Neural cell (in vitro differentiated cells): ENCODE measurements at regions not wholly inside any gene's neighbourhood (a gene's known extent, or its start where the extent isn't known, plus 50 kb on each side); places are given as distances from the start of the nearest gene placed in this dataset.

Experiments used
- H2AFZ ChIP-seq: fragments of 200-600, 300-800 bp; sonication (generic), shearing (Covaris generic); 2 replicates; pipeline ENCODE4 v1.6.0; 2014; ENCODE audit warnings: low read depth, mild to moderate bottlenecking, antibody characterized with exemption, low read length, moderate library complexity
- H3F3A ChIP-seq: fragments of 200-600 bp; shearing (Covaris generic); 2 replicates; pipeline ENCODE4 v1.6.1; 2016; ENCODE audit warnings: mild to moderate bottlenecking, moderate library complexity, mixed read lengths, antibody characterized with exemption, low read length; ENCODE audit not compliant: insufficient read depth, poor library complexity, severe bottlenecking
- H3K27ac ChIP-seq: fragments of 200-600, 300-800 bp; sonication (generic), shearing (Covaris generic); 2 replicates; pipeline ENCODE4 v1.5.1; 2014; ENCODE audit warnings: mild to moderate bottlenecking, low read length, moderate library complexity
- H3K27me3 ChIP-seq: fragments of 300-800, 200-600 bp; sonication (generic), shearing (Covaris generic); 2 replicates; pipeline ENCODE4 v1.6.0; 2014; ENCODE audit warnings: mild to moderate bottlenecking, low read depth, low read length, moderate library complexity; ENCODE audit not compliant: insufficient read depth
- H3K36me3 ChIP-seq: fragments of 300-800, 200-600 bp; sonication (generic), shearing (Covaris generic); 2 replicates; pipeline ENCODE4 v1.5.1; 2014; ENCODE audit warnings: mild to moderate bottlenecking, antibody characterized with exemption, low read length, moderate library complexity; ENCODE audit not compliant: insufficient read depth
- H3K4me2 ChIP-seq: fragments of 300-800, 200-600 bp; sonication (generic), shearing (Covaris generic); 2 replicates; pipeline ENCODE4 v1.6.0; 2014; ENCODE audit warnings: mild to moderate bottlenecking, low read length
- H3K4me3 ChIP-seq: fragments of 300-800, 200-600 bp; sonication (generic), shearing (Covaris generic); 2 replicates; pipeline ENCODE4 v1.5.1; 2014; ENCODE audit warnings: mild to moderate bottlenecking, low read length, moderate library complexity
- H3K79me2 ChIP-seq: fragments of 200-600 bp; shearing (Covaris generic); replicated peaks from 2 replicates; pipeline ENCODE4 v1.6.0; 2014; ENCODE audit warnings: mild to moderate bottlenecking, low read length, moderate library complexity; ENCODE audit not compliant: insufficient read depth
- H3K9ac ChIP-seq: fragments of 300-800, 200-600 bp; sonication (generic), shearing (Covaris generic); 2 replicates; pipeline ENCODE4 v1.6.1; 2016; ENCODE audit warnings: mild to moderate bottlenecking, low read length, mixed read lengths
- H3K9me2 ChIP-seq: fragments of 200-600 bp; shearing (Covaris generic); 2 replicates; pipeline ENCODE4 v1.6.1; 2016; ENCODE audit warnings: mild to moderate bottlenecking, low read length, mixed read lengths; ENCODE audit not compliant: insufficient read depth
- H3K9me3 ChIP-seq: fragments of 200-600, 300-800 bp; sonication (generic), shearing (Covaris generic); 2 replicates; pipeline ENCODE4 v1.6.1; 2016; ENCODE audit warnings: mild to moderate bottlenecking, mixed run types, low read length, moderate library complexity, mixed read lengths
- H4K20me1 ChIP-seq: fragments of 200-600 bp; shearing (Covaris generic); 2 replicates; pipeline ENCODE4 v1.6.1; 2016; ENCODE audit warnings: mild to moderate bottlenecking, mixed run types; ENCODE audit not compliant: insufficient read depth
- EP300 ChIP-seq: fragments of 450-650 bp; conservative IDR thresholded peaks from 2 replicates; pipeline ENCODE4 v1.6.1; 2014; ENCODE audit warnings: antibody characterized with exemption, mild to moderate bottlenecking, moderate library complexity; ENCODE audit not compliant: poor library complexity, severe bottlenecking
- EZH2 ChIP-seq: fragments of 200-600, 300-800 bp; shearing (Covaris generic), sonication (generic); IDR thresholded peaks from 2 replicates; pipeline ENCODE4 v1.6.1; 2014; ENCODE audit warnings: antibody characterized with exemption, low read length, borderline replicate concordance, mild to moderate bottlenecking; ENCODE audit not compliant: insufficient read depth, poor library complexity, severe bottlenecking
- MXI1 ChIP-seq: fragments of 450-650 bp; conservative IDR thresholded peaks from 2 replicates; pipeline ENCODE4 v1.6.1; 2014; ENCODE audit warnings: antibody characterized with exemption, mild to moderate bottlenecking; ENCODE audit not compliant: poor library complexity, severe bottlenecking
- POLR2AphosphoS5 ChIP-seq: IDR thresholded peaks from 2 replicates; pipeline ENCODE4 v1.6.1; 2012
- RAD21 ChIP-seq: fragments of 450-650 bp; conservative IDR thresholded peaks from 2 replicates; pipeline ENCODE4 v1.6.1; 2014; ENCODE audit warnings: antibody characterized with exemption, mild to moderate bottlenecking, moderate library complexity
- SMC3 ChIP-seq: fragments of 450-650 bp; conservative IDR thresholded peaks from 2 replicates; pipeline ENCODE4 v1.6.1; 2014; ENCODE audit warnings: antibody characterized with exemption, mild to moderate bottlenecking, moderate library complexity; ENCODE audit not compliant: poor library complexity
- TAF1 ChIP-seq: IDR thresholded peaks from 2 replicates; pipeline ENCODE4 v1.6.1; 2012; ENCODE audit warnings: low read depth
- TF ChIP-seq, protein P1 (sequence below): fragments of 450-650 bp; IDR thresholded peaks from 2 replicates; pipeline ENCODE4 v1.5.1; 2014; ENCODE audit warnings: antibody characterized with exemption, mild to moderate bottlenecking, moderate library complexity; ENCODE audit not compliant: poor library complexity, severe bottlenecking
- TF ChIP-seq, protein P2 (sequence below): IDR thresholded peaks from 2 replicates; pipeline ENCODE4 v1.6.1; 2012; ENCODE audit warnings: borderline replicate concordance

DNA sequence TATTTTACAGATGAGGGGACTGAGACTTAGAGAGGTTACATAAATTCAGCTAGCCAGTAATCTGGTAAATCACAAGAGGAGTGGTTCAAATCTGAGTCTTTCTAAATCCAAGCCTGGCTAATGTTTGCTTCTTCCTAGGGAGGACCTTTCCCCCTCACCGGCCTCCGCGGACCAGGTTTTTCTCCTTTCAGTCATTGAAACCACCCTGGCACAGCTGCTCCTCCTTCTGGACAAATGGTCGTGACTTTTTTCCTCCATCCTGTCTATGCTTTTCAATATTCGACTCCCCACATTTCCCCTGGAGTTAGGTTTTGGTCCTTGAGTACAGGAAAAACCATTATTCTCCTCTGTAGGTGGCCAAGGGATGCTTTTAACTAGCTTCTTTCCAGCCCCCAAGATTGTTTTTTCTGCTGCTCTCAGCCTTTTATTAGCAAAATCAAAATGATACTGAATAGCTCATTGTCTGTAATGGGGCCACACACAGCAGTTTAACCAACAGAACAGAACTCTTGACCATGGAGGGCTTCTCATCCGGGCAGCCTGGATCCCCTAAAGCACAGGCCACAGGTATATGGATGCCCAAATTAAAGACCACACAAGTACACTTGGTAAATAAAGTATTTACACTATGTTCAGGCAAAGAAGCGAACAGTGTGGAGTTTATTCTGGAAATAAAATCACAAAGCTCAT, 85.9 kb upstream of the KLHL25 start:
- Histone ChIP-seq H3K4me3 (no peak overlapping the region), H3K27me3 (no peaks in the 10 kb centered on the region), H3K36me3 (no peaks in the 10 kb centered on the region), H3K79me2 (no peaks in the 10 kb centered on the region), H4K20me1 (no peaks in the 10 kb centered on the region), H3F3A (no peaks in the 10 kb centered on the region), H3K9me2 (no peaks in the 10 kb centered on the region), H3K9ac (no peak overlapping the region), H2AFZ (no peak overlapping the region), H3K4me2 (no peak overlapping the region), H3K27ac (no peak overlapping the region), H3K9me3 (peaks cover 5% of the 10 kb centered on the region)
- TF ChIP-seq TAF1 (no peak), MXI1 (no peak), EZH2 (no peak), POLR2AphosphoS5 (no peak), EP300 (no peak), SMC3 (no peak), RAD21 (no peak)
- TF ChIP-seq, protein P1, sequence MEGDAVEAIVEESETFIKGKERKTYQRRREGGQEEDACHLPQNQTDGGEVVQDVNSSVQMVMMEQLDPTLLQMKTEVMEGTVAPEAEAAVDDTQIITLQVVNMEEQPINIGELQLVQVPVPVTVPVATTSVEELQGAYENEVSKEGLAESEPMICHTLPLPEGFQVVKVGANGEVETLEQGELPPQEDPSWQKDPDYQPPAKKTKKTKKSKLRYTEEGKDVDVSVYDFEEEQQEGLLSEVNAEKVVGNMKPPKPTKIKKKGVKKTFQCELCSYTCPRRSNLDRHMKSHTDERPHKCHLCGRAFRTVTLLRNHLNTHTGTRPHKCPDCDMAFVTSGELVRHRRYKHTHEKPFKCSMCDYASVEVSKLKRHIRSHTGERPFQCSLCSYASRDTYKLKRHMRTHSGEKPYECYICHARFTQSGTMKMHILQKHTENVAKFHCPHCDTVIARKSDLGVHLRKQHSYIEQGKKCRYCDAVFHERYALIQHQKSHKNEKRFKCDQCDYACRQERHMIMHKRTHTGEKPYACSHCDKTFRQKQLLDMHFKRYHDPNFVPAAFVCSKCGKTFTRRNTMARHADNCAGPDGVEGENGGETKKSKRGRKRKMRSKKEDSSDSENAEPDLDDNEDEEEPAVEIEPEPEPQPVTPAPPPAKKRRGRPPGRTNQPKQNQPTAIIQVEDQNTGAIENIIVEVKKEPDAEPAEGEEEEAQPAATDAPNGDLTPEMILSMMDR, result no peak
- TF ChIP-seq, protein P2, sequence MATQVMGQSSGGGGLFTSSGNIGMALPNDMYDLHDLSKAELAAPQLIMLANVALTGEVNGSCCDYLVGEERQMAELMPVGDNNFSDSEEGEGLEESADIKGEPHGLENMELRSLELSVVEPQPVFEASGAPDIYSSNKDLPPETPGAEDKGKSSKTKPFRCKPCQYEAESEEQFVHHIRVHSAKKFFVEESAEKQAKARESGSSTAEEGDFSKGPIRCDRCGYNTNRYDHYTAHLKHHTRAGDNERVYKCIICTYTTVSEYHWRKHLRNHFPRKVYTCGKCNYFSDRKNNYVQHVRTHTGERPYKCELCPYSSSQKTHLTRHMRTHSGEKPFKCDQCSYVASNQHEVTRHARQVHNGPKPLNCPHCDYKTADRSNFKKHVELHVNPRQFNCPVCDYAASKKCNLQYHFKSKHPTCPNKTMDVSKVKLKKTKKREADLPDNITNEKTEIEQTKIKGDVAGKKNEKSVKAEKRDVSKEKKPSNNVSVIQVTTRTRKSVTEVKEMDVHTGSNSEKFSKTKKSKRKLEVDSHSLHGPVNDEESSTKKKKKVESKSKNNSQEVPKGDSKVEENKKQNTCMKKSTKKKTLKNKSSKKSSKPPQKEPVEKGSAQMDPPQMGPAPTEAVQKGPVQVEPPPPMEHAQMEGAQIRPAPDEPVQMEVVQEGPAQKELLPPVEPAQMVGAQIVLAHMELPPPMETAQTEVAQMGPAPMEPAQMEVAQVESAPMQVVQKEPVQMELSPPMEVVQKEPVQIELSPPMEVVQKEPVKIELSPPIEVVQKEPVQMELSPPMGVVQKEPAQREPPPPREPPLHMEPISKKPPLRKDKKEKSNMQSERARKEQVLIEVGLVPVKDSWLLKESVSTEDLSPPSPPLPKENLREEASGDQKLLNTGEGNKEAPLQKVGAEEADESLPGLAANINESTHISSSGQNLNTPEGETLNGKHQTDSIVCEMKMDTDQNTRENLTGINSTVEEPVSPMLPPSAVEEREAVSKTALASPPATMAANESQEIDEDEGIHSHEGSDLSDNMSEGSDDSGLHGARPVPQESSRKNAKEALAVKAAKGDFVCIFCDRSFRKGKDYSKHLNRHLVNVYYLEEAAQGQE, result no peak

DNA sequence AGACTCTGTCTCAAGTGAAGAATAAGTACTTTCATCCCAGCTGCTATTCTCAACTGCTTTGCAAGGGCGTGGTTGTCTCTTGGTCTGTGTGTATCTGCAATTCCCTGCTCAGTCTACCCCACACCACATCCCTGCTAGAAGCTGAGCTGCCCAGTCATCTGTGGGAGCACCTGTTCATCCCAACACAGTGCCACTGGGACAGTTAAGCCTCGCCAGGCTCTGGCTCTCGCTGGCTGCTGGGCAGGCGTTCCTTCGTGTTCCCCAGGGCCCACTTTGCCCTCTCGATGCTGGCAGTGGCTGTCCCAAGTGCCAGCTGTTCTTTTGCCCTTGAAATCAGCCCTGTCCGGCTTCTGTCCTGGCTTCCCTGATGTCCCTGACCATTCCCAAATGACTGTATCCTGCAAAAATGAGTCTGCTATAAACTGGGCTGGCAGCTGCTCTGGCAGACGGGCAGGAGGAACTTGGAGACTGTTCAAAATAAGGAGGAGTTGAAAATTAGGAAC, 91.6 kb upstream of the KLHL25 start:
- H3K9me3 ChIP-seq, result peaks cover 5% of the 10 kb centered on the region
- no peak overlapping the region for H2AFZ ChIP-seq
- H3K4me3 ChIP-seq, result no peak overlapping the region
- no peaks in the 10 kb centered on the region for H3K36me3 ChIP-seq
- H3K27me3 ChIP-seq, result no peaks in the 10 kb centered on the region
- no peaks in the 10 kb centered on the region for H3K79me2 ChIP-seq
- no peaks in the 10 kb centered on the region for H3K9me2 ChIP-seq
- no peak for TF ChIP-seq POLR2AphosphoS5
- TF ChIP-seq, protein P2, result no peak
- TF ChIP-seq, protein P1, result no peak
- no peak for TF ChIP-seq EZH2
- no peak for TF ChIP-seq SMC3
- no peak for TF ChIP-seq TAF1
- no peak for TF ChIP-seq MXI1
- no peak for TF ChIP-seq RAD21
- no peaks in the 10 kb centered on the region for H3F3A ChIP-seq
- H3K9ac ChIP-seq, result no peak overlapping the region
- no peak overlapping the region for H3K27ac ChIP-seq
- H3K4me2 ChIP-seq, result no peak overlapping the region
- H4K20me1 ChIP-seq, result no peaks in the 10 kb centered on the region
